ENCODE measurements at regions not wholly inside any gene's neighbourhood (a gene's known extent, or its start where the extent isn't known, plus 50 kb on each side); places are given as distances from the start of the nearest gene placed in this dataset.

DNA sequence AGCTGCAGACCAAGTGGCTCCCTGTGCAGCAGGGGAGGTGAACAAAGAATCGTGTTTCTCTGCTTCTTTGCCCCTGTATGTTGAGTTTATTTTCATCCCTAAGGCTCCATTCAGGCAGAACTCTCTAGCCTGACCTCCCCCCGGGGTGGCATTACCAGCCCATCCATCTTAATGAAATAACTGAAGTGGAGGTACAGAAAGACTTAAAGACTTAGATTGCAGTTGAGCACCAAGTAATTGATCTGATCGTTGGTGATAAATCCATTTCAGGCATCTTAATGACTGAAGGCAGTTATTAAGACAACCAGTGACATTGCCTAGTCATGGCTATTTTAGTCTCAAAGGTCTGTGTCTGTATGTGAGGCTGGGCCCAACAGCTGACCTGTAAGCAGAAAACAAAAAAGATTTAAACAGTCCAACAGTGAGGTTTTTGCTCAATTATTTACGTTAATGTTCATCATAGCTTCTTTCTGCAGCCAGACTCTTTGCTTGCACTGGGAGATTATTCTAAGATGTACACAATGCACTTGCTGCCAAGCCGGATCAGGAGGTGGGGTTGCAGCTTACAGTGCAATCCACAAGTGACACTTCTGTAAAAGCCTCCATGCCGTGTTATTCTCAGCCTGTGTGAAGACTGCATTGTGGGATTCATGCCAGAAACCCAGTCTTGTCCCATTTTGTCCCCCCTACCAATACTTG lies 363.0 kb upstream of the DUSP10 start:
- TF ChIP-seq, protein P1, sequence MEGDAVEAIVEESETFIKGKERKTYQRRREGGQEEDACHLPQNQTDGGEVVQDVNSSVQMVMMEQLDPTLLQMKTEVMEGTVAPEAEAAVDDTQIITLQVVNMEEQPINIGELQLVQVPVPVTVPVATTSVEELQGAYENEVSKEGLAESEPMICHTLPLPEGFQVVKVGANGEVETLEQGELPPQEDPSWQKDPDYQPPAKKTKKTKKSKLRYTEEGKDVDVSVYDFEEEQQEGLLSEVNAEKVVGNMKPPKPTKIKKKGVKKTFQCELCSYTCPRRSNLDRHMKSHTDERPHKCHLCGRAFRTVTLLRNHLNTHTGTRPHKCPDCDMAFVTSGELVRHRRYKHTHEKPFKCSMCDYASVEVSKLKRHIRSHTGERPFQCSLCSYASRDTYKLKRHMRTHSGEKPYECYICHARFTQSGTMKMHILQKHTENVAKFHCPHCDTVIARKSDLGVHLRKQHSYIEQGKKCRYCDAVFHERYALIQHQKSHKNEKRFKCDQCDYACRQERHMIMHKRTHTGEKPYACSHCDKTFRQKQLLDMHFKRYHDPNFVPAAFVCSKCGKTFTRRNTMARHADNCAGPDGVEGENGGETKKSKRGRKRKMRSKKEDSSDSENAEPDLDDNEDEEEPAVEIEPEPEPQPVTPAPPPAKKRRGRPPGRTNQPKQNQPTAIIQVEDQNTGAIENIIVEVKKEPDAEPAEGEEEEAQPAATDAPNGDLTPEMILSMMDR (IDR thresholded peaks at IDR 0.05) = no peak
- TF ChIP-seq POLR2A (IDR thresholded peaks at IDR 0.05) = no peak
